GM12874 (cell line): ENCODE measurements at regions not wholly inside any gene's neighbourhood (a gene's known extent, or its start where the extent isn't known, plus 50 kb on each side); places are given as distances from the start of the nearest gene placed in this dataset.

Experiments used
- TF ChIP-seq, protein P1 (sequence below): IDR thresholded peaks from 2 replicates; pipeline ENCODE4 v1.5.1; 2011; ENCODE audit warnings: low read depth, mild to moderate bottlenecking, control low read depth, low read length, moderate library complexity; ENCODE audit not compliant: insufficient read depth

DNA sequence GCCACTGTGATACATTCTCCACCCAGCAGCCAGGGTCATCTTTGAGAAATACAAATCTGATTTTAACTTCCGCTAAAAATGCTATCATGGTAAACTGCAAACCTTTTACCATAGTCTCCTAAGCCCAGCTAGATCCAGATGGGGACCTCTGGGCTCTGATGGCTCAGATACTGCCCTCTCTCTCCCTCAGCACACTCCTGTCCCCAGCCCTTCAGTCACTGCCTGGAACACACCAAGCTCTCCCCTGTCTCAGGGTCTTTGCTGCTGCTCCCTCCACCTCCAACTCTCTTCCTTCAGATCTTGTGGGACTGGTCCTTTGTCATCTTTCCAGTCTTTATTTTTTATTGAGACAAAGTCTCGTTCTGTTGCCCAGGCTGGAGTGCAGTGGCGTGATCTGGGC is 65.1 kb downstream of the SPRY4 start:
- TF ChIP-seq, protein P1, sequence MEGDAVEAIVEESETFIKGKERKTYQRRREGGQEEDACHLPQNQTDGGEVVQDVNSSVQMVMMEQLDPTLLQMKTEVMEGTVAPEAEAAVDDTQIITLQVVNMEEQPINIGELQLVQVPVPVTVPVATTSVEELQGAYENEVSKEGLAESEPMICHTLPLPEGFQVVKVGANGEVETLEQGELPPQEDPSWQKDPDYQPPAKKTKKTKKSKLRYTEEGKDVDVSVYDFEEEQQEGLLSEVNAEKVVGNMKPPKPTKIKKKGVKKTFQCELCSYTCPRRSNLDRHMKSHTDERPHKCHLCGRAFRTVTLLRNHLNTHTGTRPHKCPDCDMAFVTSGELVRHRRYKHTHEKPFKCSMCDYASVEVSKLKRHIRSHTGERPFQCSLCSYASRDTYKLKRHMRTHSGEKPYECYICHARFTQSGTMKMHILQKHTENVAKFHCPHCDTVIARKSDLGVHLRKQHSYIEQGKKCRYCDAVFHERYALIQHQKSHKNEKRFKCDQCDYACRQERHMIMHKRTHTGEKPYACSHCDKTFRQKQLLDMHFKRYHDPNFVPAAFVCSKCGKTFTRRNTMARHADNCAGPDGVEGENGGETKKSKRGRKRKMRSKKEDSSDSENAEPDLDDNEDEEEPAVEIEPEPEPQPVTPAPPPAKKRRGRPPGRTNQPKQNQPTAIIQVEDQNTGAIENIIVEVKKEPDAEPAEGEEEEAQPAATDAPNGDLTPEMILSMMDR, result no peak

DNA sequence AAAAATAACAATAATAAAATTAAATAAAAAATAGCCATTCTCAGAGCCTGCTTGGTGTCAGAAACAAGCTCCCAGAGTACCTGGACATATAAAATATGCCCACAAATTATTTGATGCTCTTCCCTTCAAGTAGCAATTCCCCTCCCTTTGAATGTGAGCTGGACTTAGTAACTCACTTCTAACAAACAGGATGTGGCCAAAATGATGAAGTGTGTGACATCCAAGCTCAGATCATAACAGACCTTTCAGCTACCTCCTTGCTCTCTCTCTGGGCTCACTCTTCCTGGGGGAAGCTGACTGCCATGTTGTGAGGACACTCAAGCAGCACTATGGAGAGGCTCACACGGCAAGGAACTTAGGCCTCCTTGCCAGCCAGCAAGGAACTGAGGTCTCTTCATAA is 69.0 kb downstream of the SPRY4 start:
- TF ChIP-seq, protein P1, result no peak

DNA sequence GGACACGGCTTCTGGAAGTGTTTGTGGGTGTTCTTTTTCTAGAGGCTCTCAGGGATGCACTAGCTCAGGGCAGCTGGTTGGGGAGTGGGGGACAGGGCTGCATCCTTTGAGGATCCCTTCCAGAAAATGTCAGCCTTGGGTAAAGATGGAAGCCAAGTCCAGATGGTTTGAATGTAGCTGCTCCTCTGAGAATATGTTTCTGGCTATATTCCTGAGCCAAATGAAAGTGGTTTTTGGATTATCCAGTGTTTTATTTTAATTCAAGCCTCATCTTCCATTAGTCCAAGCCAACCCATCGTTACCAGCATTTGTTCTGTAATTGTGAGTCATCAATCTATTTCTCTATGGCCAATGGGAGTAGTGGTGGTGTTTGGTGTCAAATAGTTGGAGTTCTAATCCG is 70.4 kb downstream of the SPRY4 start:
- TF ChIP-seq, protein P1, result no peak

DNA sequence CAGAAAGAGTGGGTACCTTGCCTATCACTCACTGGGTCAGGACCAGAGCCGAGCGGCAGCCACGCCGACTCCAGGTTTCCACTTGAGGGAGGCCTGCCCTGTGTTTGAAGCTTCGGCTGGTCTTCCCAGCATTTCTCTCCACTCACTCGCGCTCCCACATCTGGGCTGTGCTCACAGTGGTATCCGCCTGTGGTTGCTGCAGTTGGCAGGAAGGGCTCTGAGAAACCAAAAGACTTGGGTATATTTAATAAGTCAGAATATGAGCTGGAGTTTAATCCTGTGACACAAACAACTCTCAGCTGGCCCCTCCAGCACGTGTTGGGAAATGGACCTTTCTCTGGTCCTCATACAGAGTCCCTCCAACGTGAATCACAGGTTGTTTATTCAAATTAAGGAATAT is 70.9 kb downstream of the SPRY4 start:
- TF ChIP-seq, protein P1, result no peak

DNA sequence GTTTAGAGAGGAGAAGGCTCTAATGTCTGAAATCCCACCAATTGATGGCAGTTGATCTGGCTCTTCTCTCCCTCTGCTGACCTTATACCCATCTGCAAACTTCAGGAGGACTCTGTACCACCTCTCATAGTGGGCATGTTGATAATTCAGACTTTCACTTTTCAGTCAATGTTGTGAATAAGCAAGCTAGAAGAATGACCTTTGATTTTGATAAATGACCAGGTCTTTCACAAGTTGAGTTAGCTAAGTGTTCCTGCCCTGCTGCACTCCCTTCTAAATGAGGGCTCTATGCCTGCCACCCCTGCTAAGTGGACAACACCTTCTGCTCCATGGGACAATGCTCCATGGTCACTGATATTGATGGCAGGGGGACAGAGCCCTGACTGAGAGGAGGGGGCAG is 74.7 kb downstream of the SPRY4 start:
- TF ChIP-seq, protein P1, result no peak

DNA sequence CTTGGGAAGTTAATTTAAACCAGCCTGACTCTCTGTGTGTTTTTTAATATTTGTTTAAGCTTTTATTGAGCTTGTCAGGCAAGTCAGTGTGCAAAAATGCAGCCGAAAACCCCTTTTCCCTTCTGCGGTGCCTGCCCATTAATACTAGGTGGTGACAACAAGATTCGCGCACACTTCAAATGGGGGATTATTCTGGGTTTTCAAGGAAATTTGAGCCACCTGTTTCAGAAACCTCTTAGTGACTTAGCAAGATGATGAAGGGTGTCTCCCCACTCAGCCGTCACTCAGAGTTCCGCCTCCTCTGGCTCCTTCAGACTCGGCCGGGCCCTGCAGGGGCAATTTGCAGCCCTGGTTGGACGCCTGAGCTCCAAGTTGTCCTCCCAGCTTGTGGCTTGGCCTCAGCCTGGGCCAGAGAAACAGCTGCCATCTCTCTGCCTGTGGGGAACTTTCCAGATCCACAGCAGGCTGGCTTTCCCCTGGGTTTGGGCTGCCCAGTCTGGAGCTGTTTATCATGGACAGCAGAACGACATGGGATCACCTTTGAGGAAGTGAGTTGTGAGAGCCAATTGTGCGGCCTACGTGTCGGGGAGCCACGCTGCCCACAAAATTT is 75.9 kb downstream of the SPRY4 start:
- TF ChIP-seq, protein P1, result no peak

DNA sequence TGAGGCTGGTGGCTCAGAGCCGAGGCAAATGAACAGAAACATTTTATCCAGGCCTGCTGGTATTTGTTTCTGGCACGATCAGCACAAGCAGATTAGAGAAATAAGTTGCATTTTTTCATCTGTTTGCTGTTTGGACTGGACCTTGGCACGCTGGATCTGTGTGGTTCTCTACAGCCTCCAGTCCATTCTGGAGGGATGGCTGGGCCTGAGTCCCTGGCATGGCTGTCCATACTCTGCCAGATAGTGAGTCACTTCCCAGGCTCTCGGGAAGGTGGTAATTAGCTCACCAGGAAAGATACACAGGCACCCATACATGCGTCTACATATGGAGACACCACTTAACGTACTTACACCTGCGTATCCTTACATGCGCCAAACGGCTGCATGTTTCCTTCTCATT is 78.6 kb downstream of the SPRY4 start:
- TF ChIP-seq, protein P1, result no peak
